ENCODE measurements at regions not wholly inside any gene's neighbourhood (a gene's known extent, or its start where the extent isn't known, plus 50 kb on each side); places are given as distances from the start of the nearest gene placed in this dataset.

DNA sequence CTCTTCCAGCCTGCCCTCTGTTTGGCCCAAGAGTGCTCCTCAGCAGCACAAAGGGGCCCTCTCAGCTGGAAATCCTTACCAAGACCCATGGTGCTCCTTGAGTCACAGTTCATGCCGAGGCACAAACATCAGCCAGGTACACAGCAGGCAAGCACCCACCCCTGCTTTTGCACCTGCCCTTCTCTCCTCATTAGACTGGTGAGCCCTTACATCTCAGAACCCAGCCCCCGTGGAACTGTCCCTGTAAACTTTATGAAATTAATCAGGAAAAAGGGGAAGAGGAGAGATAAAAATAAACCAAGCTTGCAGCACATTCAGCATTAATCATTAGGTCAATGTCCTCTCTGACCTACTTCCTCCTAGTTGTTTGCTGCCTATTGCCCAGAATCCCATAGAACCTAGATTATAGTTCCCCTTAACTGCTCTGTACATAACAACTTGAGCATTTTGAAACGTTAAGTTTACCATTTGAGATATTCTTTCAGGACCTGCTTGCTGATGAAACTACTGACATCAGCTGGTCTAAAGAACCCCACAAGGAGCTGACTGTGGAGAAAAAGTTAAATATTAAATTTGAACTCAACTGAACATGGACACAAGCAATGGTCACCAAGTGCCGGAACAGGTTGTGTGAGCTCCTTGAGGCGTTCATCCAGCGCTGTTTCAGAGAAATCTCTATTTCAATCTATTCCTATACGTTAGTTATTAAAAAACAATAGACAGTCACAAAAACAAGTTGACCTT lies 738.4 kb downstream of the MATN1 start:
- TF ChIP-seq POLR2AphosphoS5 (IDR thresholded peaks at IDR 0.05; ENCODE audit: low read depth, low read length) (no peak), TAF1 (IDR thresholded peaks at IDR 0.05; ENCODE audit: borderline replicate concordance, insufficient read depth, low read length) (no peak)

Data from PFSK-1 (cell line).